CD4-positive, alpha-beta memory T cell (primary cell): ENCODE measurements at regions not wholly inside any gene's neighbourhood (a gene's known extent, or its start where the extent isn't known, plus 50 kb on each side); places are given as distances from the start of the nearest gene placed in this dataset.

ENCODE experiments used
- CTCF ChIA-PET: fragments of 350-600 bp; sonication (Branson Sonifier 250); formaldehyde crosslinking; loops from one replicate; lab custom pipeline; 2021; ENCODE audit warnings: inconsistent platforms; ENCODE audit not compliant: partially characterized antibody; lab: Charles Lee
- POLR2A ChIA-PET: fragments of 350-600 bp; sonication (Branson Sonifier 250); formaldehyde crosslinking; loops from one replicate; lab custom pipeline; 2021; ENCODE audit not compliant: partially characterized antibody; lab: Charles Lee
- DNase-seq, 5 donors: peaks; one replicate each; pipeline versions ENCODE4 v3.0.0 to v3.0.0-alpha.2; 2020 to 2022; ENCODE audit warnings: mixed read lengths in 1 of 5
- H3K27ac ChIP-seq: one replicate; pipeline ENCODE4 v1.7.0; 2013; ENCODE audit warnings: low read depth, low read length
- H3K27me3 ChIP-seq: 2 replicates; pipeline ENCODE4 v1.7.0; 2013; ENCODE audit warnings: mild to moderate bottlenecking, low read length, moderate library complexity; ENCODE audit not compliant: insufficient read depth
- H3K36me3 ChIP-seq: 2 replicates; pipeline ENCODE4 v1.7.0; 2013; ENCODE audit warnings: mild to moderate bottlenecking, low read length, moderate library complexity; ENCODE audit not compliant: insufficient read depth
- H3K4me1 ChIP-seq: 2 replicates; pipeline ENCODE4 v1.7.0; 2013; ENCODE audit warnings: mild to moderate bottlenecking, low read length, moderate library complexity; ENCODE audit not compliant: insufficient read depth
- H3K4me3 ChIP-seq, 2 donors: one replicate each; pipeline ENCODE4 v1.7.0; 2013; ENCODE audit warnings: low read length in 2 of 2, mild to moderate bottlenecking in 1 of 2
- H3K9me3 ChIP-seq, 2 donors: one replicate each; pipeline ENCODE4 v1.7.0; 2013; ENCODE audit warnings: low read length in 2 of 2, control low read depth in 1 of 2; ENCODE audit not compliant: control insufficient read depth in 1 of 2
- H3K27ac Mint-ChIP-seq, 7 donors: one replicate each; pipeline ENCODE4 v1.8.0; 2020 to 2021; ENCODE audit warnings: mixed read lengths in 7 of 7, mild to moderate bottlenecking in 6 of 7, inconsistent platforms in 3 of 7, moderate library complexity in 3 of 7
- H3K27me3 Mint-ChIP-seq, 2 donors: one replicate each; pipeline ENCODE4 v1.8.0; 2020 to 2021; ENCODE audit warnings: mixed read lengths in 2 of 2
- H3K36me3 Mint-ChIP-seq, 2 donors: one replicate each; pipeline ENCODE4 v1.8.0; 2020 to 2021; ENCODE audit warnings: mixed read lengths in 2 of 2, inconsistent platforms in 1 of 2, mild to moderate bottlenecking in 1 of 2
- H3K4me1 Mint-ChIP-seq, 4 donors: one replicate each; pipeline ENCODE4 v1.8.0; 2020 to 2021; ENCODE audit warnings: mixed read lengths in 4 of 4, mild to moderate bottlenecking in 1 of 4
- H3K4me3 Mint-ChIP-seq, 8 donors: one replicate each; pipeline ENCODE4 v1.8.0; 2020 to 2021; ENCODE audit warnings: mixed read lengths in 8 of 8, mild to moderate bottlenecking in 7 of 8, moderate library complexity in 6 of 8, inconsistent platforms in 3 of 8
- H3K9me3 Mint-ChIP-seq, 8 donors: one replicate each; pipeline ENCODE4 v1.8.0; 2020 to 2021; ENCODE audit warnings: mixed read lengths in 8 of 8, mild to moderate bottlenecking in 5 of 8, inconsistent platforms in 3 of 8, moderate library complexity in 1 of 8
- intact Hi-C: fragments of 100-400 bp; cut with micrococcal nuclease; formaldehyde crosslinking; loops from one replicate; pipeline ENCODE4 v1.15.1; 2023

- no peaks in the 10 kb centered on the region for H3K4me1 ChIP-seq
- DNase-seq, result no peak
- no peaks in the 10 kb centered on the region for H3K36me3 Mint-ChIP-seq
- intact Hi-C loops, result no loop called here
- no peaks in the 10 kb centered on the region for H3K27me3 Mint-ChIP-seq
- H3K9me3 ChIP-seq, result no peaks in the 10 kb centered on the region
- H3K36me3 ChIP-seq, result no peaks in the 10 kb centered on the region
- POLR2A ChIA-PET, result no interaction called here
- H3K4me3 Mint-ChIP-seq, result no peak overlapping the region
- H3K9me3 Mint-ChIP-seq, result peaks cover 0 to 2% (median 0%) of the 10 kb centered on the region in 8 donors
- H3K27ac Mint-ChIP-seq, result no peak overlapping the region
- H3K4me3 ChIP-seq, result no peak overlapping the region
- no peaks in the 10 kb centered on the region for H3K27me3 ChIP-seq
- no peak overlapping the region for H3K27ac ChIP-seq
- H3K4me1 Mint-ChIP-seq, result no peaks in the 10 kb centered on the region
- CTCF ChIA-PET, result no interaction called here
Observed at GRCh38 chr2:153551698-153552097, 73.1 kb upstream of the RPRM start.

- DNase-seq, result no peak
- CTCF ChIA-PET, result no interaction called here
- no peak overlapping the region for H3K4me3 Mint-ChIP-seq
- no peaks in the 10 kb centered on the region for H3K4me1 ChIP-seq
- peaks cover 0 to 2% (median 0%) of the 10 kb centered on the region in 8 donors for H3K9me3 Mint-ChIP-seq
- no peaks in the 10 kb centered on the region for H3K27me3 Mint-ChIP-seq
- no peak overlapping the region for H3K4me3 ChIP-seq
- POLR2A ChIA-PET, result no interaction called here
- H3K27ac Mint-ChIP-seq, result no peak overlapping the region
- no peaks in the 10 kb centered on the region for H3K9me3 ChIP-seq
- H3K27me3 ChIP-seq, result no peaks in the 10 kb centered on the region
- no peak overlapping the region for H3K27ac ChIP-seq
- H3K4me1 Mint-ChIP-seq, result no peaks in the 10 kb centered on the region
- no peaks in the 10 kb centered on the region for H3K36me3 Mint-ChIP-seq
- intact Hi-C loops, result no loop called here
- no peaks in the 10 kb centered on the region for H3K36me3 ChIP-seq
Observed at GRCh38 chr2:153557211-153557610, 78.6 kb upstream of the RPRM start.

- ChIA-PET CTCF (no interaction called here), POLR2A (no interaction called here)
- H3K27ac Mint-ChIP-seq, result no peak overlapping the region
- H3K9me3 Mint-ChIP-seq, result peaks cover 0 to 2% (median 0%) of the 10 kb centered on the region in 8 donors
- intact Hi-C loops, result no loop called here
- H3K9me3 ChIP-seq, result no peaks in the 10 kb centered on the region
- no peaks in the 10 kb centered on the region for H3K27me3 ChIP-seq
- no peaks in the 10 kb centered on the region for H3K4me1 Mint-ChIP-seq
- DNase-seq, result no peak
- no peaks in the 10 kb centered on the region for H3K36me3 Mint-ChIP-seq
- H3K27ac ChIP-seq, result no peak overlapping the region
- no peaks in the 10 kb centered on the region for H3K4me1 ChIP-seq
- no peaks in the 10 kb centered on the region for H3K27me3 Mint-ChIP-seq
- no peaks in the 10 kb centered on the region for H3K36me3 ChIP-seq
- no peak overlapping the region for H3K4me3 Mint-ChIP-seq
- no peak overlapping the region for H3K4me3 ChIP-seq
Observed at GRCh38 chr2:153557714-153558113, 79.2 kb upstream of the RPRM start.

GRCh38 chr2:153558247-153558646, 79.7 kb upstream of the RPRM start:
- no peaks in the 10 kb centered on the region for H3K9me3 Mint-ChIP-seq
- no peaks in the 10 kb centered on the region for H3K4me1 Mint-ChIP-seq
- Histone ChIP-seq H3K4me3 (no peak overlapping the region), H3K27me3 (no peaks in the 10 kb centered on the region), H3K36me3 (no peaks in the 10 kb centered on the region), H3K9me3 (no peaks in the 10 kb centered on the region), H3K27ac (no peak overlapping the region), H3K4me1 (no peaks in the 10 kb centered on the region)
- intact Hi-C loops, result no loop called here
- no peak overlapping the region for H3K27ac Mint-ChIP-seq
- POLR2A ChIA-PET, result no interaction called here
- no peaks in the 10 kb centered on the region for H3K36me3 Mint-ChIP-seq
- no peak overlapping the region for H3K4me3 Mint-ChIP-seq
- no peaks in the 10 kb centered on the region for H3K27me3 Mint-ChIP-seq
- CTCF ChIA-PET, result no interaction called here
- no peak for DNase-seq

- POLR2A ChIA-PET, result no interaction called here
Observed at GRCh38 chr2:153567367-153567766, 88.8 kb upstream of the RPRM start.

GRCh38 chr2:153568105-153568504, 89.5 kb upstream of the RPRM start:
- no peak overlapping the region for H3K4me3 Mint-ChIP-seq
- H3K36me3 Mint-ChIP-seq, result no peaks in the 10 kb centered on the region
- POLR2A ChIA-PET, result no interaction called here
- no peaks in the 10 kb centered on the region for H3K4me1 ChIP-seq
- intact Hi-C loops, result no loop called here
- no peak overlapping the region for H3K4me3 ChIP-seq
- no peak overlapping the region for H3K27ac Mint-ChIP-seq
- no peaks in the 10 kb centered on the region for H3K27me3 Mint-ChIP-seq
- no peaks in the 10 kb centered on the region for H3K4me1 Mint-ChIP-seq
- no peaks in the 10 kb centered on the region for H3K9me3 Mint-ChIP-seq
- CTCF ChIA-PET, result no interaction called here
- no peaks in the 10 kb centered on the region for H3K27me3 ChIP-seq
- DNase-seq, result no peak
- H3K27ac ChIP-seq, result no peak overlapping the region
- no peaks in the 10 kb centered on the region for H3K36me3 ChIP-seq
- no peaks in the 10 kb centered on the region for H3K9me3 ChIP-seq

More at GRCh38 chr2:153567367-153567766, 88.8 kb upstream of the RPRM start:
- H3K4me1 Mint-ChIP-seq, result no peaks in the 10 kb centered on the region
- DNase-seq, result no peak
- H3K27ac Mint-ChIP-seq, result no peak overlapping the region
- no peaks in the 10 kb centered on the region for H3K4me1 ChIP-seq
- H3K4me3 ChIP-seq, result no peak overlapping the region
- intact Hi-C loops, result no loop called here
- H3K27me3 Mint-ChIP-seq, result no peaks in the 10 kb centered on the region
- no peaks in the 10 kb centered on the region for H3K9me3 Mint-ChIP-seq
- CTCF ChIA-PET, result no interaction called here
- no peaks in the 10 kb centered on the region for H3K36me3 Mint-ChIP-seq
- no peak overlapping the region for H3K4me3 Mint-ChIP-seq
- H3K27me3 ChIP-seq, result no peaks in the 10 kb centered on the region
- no peaks in the 10 kb centered on the region for H3K9me3 ChIP-seq
- H3K36me3 ChIP-seq, result no peaks in the 10 kb centered on the region
- H3K27ac ChIP-seq, result no peak overlapping the region

- CTCF ChIA-PET, result no interaction called here
- H3K4me3 Mint-ChIP-seq, result no peak overlapping the region
- no peaks in the 10 kb centered on the region for H3K36me3 Mint-ChIP-seq
- H3K9me3 ChIP-seq, result no peaks in the 10 kb centered on the region
- peaks cover 0 to 4% (median 0%) of the 10 kb centered on the region in 8 donors for H3K9me3 Mint-ChIP-seq
- DNase-seq, result no peak
- peaks cover 0 to 2% of the 10 kb centered on the region in 2 donors for H3K27me3 Mint-ChIP-seq
- POLR2A ChIA-PET, result no interaction called here
- intact Hi-C loops, result no loop called here
- no peak overlapping the region for H3K27ac Mint-ChIP-seq
- no peak overlapping the region for H3K27ac ChIP-seq
- H3K4me3 ChIP-seq, result no peak overlapping the region
- no peaks in the 10 kb centered on the region for H3K4me1 Mint-ChIP-seq
- no peaks in the 10 kb centered on the region for H3K4me1 ChIP-seq
- no peaks in the 10 kb centered on the region for H3K27me3 ChIP-seq
- H3K36me3 ChIP-seq, result no peaks in the 10 kb centered on the region
Observed at GRCh38 chr2:153575171-153575853, 96.8 kb upstream of the RPRM start.
